Activated CD4-positive, alpha-beta T cell treated with anti-CD3 and anti-CD28 coated beads, Interleukin-2, amount 50 U/mL, for 16 hours (primary cell): ENCODE measurements at regions not wholly inside any gene's neighbourhood (a gene's known extent, or its start where the extent isn't known, plus 50 kb on each side); places are given as distances from the start of the nearest gene placed in this dataset.

Experiments used
- DNase-seq: peaks from one replicate; pipeline ENCODE4 v3.0.0-alpha.2; 2020

GRCh38 chr22:46092011-46092410 is 58.3 kb upstream of the PPARA start:
- no peak for DNase-seq

DNA sequence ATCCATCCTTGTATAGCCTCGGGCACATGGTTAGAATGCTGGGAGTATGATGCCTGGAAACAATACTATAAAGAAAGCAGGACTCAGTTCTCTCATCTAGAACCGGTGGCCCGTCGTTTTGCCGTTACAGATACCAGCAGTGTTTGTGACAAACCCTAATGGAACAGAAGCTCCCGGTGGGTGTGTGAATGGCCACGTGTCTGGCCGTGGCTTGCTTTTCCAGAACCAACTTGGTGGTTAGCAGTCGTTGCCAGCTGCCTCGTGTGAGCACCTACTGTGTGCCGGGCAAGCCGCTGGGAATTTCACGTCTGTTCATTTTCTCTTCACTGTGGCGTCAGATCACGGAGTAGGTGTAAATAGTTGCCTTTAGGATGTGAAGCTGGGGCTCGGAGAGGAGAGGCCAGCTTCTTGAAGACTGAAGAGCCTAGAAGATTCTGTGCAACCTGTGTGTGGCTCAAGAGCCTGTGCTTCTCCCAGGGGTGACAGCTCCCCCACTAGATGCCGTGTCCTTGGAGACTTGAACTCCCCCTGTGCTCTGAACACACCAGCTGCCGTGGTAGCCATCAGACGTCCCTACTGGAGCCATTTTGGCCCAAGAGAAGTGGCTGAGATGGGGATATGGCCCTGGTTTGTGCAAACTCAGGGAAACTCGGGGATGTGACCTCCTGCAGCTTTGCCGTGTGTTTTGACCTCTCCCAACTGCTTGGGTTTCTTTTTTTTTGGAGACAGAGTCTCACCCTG is 57.5 kb upstream of the PPARA start:
- DNase-seq: no peak

GRCh38 chr22:46093796-46094195 is 56.5 kb upstream of the PPARA start:
- no peak for DNase-seq

DNA sequence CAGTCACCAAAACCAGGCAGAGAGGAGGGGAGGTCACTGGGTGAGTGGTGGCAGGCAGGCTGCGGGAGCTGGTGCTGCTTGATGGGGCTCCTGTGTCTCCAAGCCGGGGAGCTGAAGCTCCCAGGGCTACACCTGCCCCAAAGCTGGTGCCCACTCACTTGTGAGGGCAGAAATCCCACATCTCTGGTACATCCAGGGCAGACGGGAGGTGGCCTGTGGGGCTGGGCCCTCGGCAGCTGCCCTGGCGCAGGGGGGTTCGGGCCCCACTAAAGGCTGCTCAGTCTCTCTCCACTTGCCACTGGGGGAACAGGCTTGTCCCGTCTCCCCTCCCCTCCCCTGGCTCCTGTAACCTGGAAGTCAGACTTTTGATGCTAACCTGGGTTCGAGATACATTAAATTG is 55.6 kb upstream of the PPARA start:
- DNase-seq: no peak

GRCh38 chr22:46096051-46096450 is 54.3 kb upstream of the PPARA start:
- DNase-seq: no peak

- DNase-seq: no peak
Observed at GRCh38 chr22:46096706-46097230, 53.6 kb upstream of the PPARA start.

- DNase-seq: no peak
Observed at GRCh38 chr22:46097268-46097900, 52.9 kb upstream of the PPARA start.

DNA sequence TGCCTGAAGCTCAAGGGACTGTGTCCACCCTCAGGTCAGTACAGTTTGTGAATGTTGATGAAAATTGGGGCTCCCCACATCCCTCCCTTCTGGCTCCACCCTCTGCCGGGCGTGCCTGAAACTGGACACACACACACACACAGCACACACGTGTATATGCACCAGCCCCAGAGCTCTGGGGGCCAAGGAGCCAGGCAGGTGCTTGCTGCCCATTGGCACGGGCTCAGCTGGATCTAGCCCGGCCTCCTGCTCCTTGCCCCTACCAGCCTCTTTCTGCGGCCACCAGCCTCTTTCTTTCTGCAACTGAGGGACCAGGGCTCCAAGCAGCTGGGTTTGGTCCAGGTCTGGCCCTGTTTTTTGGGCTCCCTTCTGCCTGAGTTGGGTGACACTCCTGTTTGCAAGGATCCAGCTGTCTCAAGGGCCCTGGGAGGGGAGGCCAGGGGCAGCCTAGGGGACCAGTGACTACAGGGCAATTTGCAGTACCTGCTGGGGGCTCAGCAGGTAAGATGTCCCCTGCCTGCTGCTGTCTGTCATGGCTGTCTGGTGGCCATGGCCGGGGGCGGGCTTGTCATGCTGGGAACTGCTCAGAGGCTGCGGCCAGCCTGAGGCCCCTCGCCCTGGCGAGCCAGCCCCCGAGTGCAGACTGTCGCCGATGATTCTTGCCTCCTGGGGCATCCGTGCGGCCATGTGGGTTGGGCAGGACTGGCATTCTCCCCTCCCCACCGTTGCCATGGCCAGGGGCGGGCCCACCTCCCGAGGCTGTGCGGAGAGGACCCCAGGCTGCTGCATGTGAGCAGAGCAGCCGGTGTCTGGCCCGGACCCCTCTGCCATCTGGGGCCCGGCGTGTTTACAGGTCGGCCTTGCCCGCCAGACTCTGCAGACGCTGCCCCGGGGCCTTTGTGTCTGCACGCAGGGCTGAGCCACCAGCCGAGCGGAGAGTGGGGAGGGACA is 51.5 kb upstream of the PPARA start:
- no peak for DNase-seq

GRCh38 chr22:46099740-46100139 is 50.6 kb upstream of the PPARA start:
- no peak for DNase-seq

- DNase-seq: no peak
Observed at GRCh38 chr22:46100401-46101105, 49.8 kb upstream of the PPARA start.
